HG03439 (cell line): ENCODE measurements at regions not wholly inside any gene's neighbourhood (a gene's known extent, or its start where the extent isn't known, plus 50 kb on each side); places are given as distances from the start of the nearest gene placed in this dataset.
"Not testable (repeated sequence)": the region's sequence is repeated elsewhere in the genome, so short reads cannot be mapped to it uniquely, and the experiment has no call there.

Experiments used
- ATAC-seq: cut with Tn5 transposase; IDR thresholded peaks from one replicate; pipeline ENCODE4 v1.9.1; 2021; ENCODE audit warnings: mild to moderate bottlenecking, moderate library complexity; ENCODE audit not compliant: unreplicated experiment

DNA sequence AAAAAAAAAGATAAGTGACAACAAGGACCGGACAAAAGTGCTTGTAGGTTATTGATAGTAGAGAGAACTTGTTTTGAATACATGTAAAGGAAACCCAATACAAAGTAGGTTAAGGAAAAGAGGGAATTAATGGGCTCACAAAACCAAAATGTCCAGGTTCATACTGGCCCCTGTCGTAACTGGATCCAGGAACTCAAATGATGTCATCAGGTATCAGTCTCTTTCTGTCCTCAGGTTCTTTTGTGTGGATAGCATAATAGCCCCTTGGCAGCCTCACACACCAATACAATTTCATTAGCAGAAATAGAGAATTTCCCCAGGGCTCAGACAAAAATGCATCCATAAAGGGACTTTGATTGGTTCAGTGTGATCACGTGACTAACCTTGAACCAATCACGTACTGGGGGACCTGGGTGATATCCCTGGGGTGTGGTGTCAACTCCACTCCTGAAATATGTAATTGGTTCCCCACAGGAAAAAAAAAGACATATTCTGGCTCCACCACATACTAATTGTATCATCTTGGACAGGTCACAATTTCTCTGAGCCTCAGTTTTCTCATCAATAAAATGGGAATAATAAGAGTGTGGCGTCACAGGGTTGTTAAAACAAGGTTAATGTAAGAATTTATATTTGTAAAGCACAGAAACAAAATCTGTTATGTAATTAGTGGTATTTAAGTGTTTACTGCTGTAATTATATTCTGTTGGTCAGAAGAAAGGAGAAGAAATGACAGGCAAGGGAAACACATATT lies 174.8 kb downstream of the PDGFRA start:
- ATAC-seq: no peak

DNA sequence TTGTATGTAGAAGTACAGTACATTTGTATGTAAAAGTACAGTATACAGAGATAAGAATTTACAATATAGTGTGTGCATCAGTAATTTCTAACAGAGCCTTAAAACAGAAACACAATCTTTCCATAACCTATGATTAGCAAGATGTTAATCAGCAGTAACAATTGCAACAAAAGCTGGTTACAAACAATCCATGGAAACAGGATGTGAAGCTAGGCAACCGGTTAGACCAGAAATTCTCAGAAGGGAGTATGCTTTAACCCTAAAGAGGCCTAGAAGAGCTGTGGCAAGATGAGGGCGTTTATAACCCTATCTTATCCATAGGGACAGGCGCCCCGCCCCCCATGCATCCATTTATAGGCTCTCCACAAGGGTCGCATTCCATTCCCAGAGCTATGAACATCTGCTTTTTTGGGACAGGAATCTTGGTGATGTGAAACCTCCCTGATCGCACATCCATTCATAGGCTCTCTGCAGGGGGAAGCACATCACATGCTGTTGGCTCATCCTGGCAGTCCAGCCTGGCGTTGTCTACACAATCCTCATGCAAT lies 180.3 kb downstream of the PDGFRA start:
- ATAC-seq: not testable (repeated sequence)

DNA sequence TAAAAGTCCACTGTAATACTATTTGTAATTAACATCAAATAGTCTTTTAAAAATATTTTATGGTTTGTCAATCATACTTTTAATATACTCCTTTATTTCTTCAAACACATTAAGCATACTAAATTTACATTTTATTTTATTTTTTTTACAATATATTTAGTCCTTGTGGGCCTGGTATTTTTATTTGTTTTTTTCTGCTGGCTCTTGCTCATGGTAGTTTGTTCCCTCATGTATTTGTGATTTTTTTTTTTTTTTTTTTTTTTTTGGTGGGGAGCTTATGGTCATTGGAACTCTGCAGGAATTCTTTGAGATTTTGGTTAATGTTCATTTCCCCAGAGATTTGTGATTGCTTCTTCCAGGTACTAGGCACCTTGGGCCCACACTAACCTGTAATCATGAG lies 185.5 kb downstream of the PDGFRA start:
- no peak for ATAC-seq

DNA sequence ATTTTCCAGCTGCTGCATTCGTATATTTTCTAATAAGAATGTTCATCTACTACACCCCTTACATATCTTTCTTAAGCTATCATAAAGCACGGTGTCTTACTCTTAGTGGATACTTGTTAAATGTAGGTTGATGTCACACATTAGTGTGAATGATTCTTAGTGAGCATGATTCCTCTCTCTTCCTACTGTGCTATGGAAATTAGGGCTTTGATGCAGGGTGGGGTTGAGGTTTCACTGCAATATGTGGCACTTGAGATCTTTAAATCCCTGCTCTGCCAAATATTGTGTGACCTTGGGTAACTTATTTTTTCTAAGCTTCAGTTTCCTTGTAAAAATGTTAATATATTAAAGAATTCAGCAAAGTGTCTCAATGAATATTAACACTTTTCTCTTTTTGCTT lies 188.4 kb downstream of the PDGFRA start:
- no peak for ATAC-seq

DNA sequence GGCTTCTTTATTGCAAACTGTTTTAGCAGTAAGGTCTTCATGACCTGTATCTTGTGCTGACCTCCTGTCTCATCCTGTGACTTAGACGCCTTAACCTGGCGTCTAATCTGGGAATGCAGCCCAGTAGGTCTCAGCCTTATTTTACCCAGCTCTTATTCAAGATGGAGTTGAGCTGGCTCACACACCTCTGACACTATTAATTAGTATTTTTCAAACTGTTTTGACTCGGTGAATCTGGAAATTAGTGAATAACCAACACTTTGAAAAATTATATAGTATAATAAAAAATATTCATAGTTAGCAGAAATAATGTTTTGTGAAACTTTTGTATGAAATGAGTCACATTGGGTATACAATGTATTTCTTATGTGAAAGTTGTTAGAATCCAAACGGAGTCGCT lies 189.4 kb downstream of the PDGFRA start:
- ATAC-seq: no peak

DNA sequence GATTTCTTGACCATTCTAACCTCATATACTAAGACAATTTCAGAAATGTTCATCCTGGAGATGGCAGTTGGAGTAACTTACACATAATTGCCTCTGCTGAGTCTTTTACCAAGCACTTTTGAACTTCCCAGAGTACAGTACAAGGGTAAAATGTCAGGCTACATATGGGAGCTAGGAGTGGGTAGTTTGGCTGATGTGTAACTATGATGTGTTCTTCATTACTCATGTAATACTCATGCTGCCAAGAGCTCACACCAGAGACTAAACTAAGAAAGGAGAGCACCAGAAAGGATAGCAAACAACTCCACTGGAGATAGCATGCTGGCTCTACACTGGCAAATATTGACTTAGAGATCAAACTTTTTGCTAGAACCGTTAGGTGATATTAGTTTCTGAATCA lies 194.0 kb downstream of the PDGFRA start:
- ATAC-seq: no peak

DNA sequence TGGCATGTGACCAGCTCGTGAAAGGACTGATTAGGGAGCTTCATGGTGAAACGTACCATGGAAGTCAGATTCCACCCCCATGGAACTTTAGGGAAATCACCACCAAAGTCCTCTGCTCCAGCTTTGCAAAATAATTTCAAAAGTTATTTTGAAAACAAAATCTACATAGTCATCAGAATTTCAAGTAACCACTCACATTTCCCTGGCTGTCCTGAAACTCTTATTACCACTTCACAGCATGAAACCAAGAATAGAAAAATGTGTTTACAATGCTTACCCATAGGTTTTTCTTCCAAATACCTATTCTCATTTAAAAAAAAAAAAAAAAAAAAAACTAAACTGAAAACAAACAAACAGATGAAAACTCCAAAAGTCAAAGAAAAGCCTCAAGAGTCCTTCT lies 198.7 kb downstream of the PDGFRA start:
- ATAC-seq: no peak

DNA sequence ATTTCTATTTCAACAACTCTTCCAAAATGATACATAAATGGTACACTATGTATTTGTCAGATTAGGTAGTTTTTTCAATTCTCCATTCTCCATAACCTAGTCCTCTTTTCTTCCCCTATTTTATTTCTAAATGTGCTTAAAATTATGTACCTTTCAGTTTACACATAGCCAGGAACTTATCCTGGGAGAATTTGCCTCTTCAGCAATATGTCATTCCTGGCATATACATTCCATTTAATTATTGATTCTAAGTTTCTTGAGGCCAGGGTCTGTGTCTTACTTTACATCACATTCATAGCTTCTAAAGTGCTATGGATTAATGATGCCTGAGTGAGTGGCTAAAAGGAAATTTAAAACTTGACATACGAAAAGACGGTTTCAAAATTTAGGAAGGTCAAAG lies 199.8 kb downstream of the PDGFRA start:
- ATAC-seq: no peak

DNA sequence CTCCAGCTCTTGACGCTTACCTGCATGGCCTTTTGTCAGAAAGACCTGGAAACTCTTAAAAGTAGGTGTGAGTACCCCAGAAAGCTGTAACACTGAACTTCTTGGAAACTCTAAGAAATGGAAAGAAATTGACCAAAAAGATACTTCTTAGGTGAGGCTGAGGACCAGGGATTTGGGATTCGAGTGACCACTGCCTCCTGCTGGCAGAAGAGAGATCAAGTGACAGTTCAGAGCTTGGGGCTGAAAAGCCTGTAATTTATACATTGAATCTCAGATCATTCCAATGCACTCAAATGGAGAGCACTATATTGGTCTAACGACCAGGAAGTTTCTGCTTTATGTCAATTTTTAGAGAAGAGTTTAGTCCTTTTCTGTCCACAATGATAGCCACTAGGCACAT lies 204.6 kb downstream of the PDGFRA start:
- no peak for ATAC-seq

DNA sequence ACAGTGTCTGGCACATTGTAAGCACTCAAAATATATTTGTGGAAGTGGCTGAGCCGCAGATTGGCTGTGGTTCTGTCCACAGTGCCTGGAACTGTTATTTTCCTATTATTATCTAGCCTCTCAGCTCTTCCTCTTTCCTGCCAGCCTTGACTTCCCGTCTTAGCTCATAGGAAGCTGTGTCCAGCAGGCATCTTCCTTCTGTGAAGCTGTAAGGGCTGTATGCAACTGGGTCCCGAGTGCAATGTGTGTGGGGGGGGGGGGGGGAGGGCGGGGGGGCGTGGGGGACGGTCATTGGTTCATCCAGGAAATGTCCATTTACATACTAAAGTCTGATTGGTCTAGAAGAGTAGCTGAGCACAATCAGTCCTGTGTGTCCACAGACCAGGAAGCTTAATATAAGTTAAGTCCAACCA lies 210.7 kb downstream of the PDGFRA start:
- no peak for ATAC-seq

DNA sequence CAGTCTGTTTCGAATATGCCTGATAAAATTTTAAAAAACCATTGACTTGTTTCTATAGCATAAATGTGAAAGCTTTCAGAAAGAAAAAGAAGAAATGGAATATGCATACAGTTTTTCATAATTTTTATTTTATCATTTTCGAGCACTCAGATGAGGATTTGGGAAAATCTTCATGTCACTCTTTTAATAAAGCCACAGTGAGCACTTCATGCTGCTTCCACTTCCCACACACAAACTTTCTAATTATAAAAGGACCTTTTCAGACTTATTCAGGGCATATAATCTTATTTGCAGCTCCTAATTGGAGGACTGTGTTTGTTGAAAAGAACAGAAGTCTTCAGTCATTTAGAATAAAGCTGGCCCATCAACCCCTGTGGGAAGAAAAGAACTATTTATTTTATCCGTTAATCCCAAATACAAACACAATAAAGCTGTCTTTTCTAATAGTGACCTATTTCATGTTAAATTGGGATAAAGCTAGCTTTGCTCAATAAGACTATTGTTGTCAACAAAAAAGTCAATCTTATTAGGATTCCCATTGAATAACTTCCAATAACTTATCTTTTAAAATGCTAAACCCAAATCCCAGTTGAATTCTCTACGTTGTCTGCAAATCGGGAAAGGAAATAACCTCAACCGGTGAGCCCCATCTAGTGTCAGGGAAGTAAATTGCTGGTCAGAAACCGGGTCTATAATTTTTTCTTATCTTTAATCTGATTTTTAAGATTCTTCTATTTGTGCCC lies 211.5 kb downstream of the PDGFRA start:
- ATAC-seq: no peak

DNA sequence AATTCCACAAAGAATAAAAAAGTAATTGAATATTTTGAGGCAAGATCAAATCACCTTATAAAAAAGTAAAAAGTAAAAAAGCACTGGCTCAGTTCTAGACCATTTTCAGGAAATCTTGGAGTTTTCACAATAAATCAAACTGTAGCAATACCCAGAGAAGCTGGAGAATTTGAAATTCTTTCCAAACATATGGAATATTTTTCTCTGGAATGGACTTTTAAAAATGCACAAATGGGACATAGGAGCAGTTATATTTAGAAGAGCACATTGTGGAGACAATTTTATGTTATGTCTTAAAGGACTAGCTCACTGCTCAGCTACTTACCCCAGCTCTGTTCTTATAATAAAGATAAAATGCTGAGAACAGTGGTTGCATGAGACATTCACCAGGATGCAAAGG lies 211.9 kb upstream of the KIT start:
- no peak for ATAC-seq

DNA sequence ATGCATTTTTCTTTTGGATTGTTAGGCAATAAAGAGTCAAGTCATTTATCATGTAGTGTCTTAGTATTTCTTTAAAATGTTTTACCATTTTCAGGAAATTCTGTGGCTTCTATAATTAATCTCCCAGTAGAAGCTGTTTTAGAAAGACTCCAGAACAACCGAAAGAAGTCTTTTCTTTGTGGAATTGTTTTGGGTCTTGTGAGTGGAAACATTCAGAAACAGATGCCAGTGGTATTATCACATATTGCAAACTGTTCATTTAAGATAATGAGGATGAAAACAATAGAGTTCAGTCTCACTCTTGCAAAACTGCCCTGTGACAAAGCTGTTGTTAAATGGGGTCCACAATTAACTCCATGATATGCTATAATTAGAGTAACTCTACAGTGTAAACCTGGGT lies 211.2 kb upstream of the KIT start:
- no peak for ATAC-seq

DNA sequence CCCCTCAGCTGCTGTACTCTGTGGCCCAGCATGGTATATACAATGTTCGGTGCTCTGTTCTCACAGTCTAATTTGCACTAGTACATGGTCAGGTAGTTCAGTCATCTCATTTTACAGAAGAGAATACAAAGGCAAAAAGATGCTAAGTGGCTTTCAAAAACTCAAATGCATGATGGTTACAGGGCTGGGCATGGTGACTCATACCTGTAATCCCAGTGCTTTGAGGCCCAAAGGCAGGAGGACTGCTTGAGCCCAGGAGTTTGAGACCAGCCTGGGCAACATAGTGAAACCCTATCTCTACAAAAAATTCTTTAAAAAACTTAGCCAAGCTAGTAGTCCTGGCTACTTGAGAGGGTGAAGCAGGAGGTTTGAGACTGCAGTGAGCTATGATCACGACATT lies 210.5 kb upstream of the KIT start:
- no peak for ATAC-seq

DNA sequence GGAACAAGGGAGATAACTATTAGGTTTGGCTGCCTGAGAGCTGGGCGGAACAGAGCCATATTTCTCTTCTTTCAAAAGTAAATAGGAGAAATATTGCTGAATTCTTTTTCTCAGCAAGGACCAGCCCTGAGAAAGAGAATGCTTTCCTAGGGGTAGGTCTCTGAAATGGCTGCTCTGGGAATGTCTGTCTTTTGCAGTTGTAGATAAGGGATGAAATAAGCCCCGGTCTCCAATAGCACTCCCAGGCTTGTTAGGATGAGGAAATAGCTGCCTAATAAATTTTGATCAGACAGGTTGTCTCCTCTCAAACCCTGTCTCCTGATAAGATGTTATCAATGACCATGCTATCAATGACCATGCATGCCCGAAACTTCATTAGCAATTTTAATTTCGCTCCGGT lies 207.8 kb upstream of the KIT start:
- no peak for ATAC-seq

DNA sequence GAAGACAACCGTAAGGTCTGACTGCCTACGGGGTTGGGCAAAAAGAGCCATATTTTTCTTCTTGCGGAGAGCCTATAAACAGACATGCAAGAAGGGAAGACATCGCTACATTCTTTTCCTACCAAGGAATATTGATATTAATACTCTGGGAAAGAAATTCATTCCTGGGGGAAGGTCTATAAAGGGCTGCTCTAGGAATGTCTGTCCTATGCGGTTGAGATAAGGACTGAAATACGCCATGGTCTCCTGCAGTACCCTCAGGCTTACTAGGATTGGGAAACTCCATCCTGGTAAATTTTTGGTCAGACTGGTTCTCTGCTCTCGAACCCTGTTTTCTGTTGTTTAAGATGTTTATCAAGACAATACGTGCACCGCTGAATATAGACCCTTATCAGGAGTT lies 190.8 kb upstream of the KIT start:
- not testable (repeated sequence) for ATAC-seq

DNA sequence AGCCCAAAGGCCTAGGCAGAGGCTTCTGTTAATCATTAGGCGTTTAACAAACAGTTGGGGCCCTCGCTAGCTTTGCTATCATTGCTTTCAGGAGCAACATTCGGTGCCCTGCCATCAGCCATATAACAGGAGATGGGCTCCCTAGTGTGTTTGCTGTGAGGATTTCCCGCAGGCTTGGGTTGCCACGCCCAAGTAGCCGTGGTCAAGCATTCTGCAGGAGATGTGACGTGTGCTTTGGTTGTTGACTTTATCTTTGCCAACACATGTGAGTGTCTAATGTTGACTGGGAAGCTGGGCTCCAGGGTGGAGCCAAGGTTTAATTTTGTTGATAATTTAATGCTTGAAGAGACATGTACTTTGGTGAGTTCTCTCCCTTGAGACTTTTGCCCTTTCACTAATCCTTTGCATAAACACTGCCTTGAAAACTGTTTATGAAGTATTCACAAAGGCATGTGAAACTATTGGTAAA lies 184.6 kb upstream of the KIT start:
- no peak for ATAC-seq

DNA sequence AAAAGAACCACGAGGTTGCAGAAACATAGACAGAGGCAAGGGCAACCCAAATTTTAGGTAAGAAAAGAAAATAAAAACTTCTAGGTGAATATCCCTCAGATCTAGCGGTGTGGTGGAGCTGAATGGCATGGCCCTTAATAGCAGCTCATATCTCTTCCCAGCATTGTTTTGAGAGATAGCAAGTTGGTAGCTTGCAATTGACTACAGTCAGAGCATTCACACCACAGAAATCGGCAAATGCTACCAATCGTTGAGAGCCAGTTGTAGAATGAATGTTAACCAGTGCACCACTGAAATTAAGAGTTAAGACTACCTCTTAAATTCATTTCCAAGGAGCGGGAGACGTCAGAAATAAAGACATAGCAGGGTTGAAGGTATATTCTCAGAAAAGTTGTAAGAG lies 184.0 kb upstream of the KIT start:
- no peak for ATAC-seq

DNA sequence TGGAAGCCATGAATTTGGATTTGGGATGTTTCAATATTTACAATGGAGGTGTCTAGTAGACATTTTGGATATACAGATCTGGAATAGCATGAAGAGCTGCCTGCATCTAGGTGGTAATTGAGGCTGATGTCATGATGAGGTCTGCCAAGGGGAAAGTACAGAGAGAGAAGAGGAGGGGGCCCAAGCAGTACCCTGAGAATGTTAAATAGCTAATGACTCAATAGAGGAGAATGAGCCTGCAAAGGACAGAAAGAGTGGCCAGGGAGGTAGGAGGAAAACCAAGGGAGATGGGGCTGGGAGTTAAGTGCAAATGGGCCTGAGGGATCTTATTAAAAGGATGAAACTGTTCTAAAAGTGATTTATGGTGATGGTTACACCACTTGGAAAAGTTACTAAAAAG lies 182.2 kb upstream of the KIT start:
- no peak for ATAC-seq

DNA sequence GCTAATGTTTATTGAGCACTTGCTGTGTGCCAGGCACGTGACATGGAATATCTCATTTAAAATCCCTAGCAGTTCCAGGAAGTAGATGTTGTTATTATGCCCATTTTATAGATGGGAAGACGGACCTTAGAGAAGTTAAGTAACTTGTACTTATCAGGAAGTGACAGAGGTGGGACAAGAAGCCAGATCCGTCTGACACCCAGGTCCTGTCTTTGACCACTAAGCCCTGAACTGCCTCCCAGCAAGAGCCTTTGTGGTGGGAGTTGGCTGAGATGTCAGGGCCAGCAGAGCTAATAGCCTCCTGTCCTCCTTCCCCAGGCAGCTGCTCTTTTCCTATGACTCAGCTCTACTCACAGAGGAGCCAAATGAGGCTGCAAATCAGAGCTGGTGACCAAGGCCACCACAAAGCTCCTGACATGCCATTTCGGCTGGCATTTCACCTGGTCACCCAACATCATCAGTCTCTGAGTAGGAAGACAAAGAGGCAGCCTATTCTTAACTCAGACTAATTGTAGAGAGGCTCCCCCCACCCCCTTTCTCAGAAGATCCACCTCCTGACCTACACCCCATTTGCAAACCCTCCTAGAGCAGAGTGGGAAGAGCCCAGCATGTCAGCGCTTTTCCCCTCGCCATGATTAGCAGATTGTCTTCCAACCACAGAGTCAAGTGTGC lies 175.1 kb upstream of the KIT start:
- no peak for ATAC-seq

DNA sequence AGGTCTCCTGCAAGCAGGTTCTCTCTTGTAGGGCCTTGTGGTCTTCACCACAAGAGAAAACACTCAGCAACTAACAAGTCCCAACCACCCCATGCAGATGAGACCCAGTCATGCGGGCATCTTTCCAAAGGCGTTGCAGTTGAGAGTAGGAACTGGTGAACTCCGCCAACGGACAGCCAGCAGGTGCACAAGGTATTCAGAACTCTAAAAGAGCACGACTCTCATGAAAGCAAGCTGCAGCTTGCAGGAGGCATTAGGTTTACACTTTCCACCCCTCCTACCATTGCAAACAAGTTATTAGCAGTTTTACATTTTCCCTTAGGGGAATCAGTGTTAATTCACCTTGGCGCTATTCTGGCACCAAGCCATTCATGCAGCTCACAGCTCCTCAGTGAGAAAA lies 173.4 kb upstream of the KIT start:
- no peak for ATAC-seq

DNA sequence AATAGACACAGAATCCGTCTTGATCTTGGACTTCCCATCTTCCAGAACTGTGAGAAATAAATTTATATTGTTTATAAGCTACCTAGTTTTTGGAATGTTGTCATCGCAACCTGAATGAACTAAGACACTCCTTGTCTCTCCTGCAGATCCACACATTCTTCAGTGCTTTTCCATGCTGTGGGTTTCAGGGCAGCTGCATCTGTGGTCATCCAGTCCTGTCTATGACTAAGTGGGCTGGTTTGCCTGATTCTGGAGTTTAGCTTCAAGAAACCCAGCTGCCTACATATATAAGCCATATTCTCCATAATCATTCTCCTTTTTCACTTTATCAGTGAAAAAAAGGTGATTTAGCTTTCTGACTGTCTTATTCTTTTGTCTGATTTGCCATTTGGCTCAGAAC lies 170.3 kb upstream of the KIT start:
- no peak for ATAC-seq
